MM.1S (cell line): ENCODE measurements at regions not wholly inside any gene's neighbourhood (a gene's known extent, or its start where the extent isn't known, plus 50 kb on each side); places are given as distances from the start of the nearest gene placed in this dataset.

ENCODE experiments used
- DNase-seq: peaks from one replicate; pipeline ENCODE4 v3.0.0-alpha.2; 2015
- H2AFZ ChIP-seq: fragments of 300-600 bp; sonication (generic); 2 replicates; pipeline ENCODE4 v1.6.0; 2016; ENCODE audit warnings: antibody characterized with exemption, low read length
- H3F3A ChIP-seq: fragments of 300-600 bp; sonication (generic); 2 replicates; pipeline ENCODE4 v1.6.1; 2016; ENCODE audit warnings: mild to moderate bottlenecking, antibody characterized with exemption, low read length, moderate library complexity, mixed read lengths; ENCODE audit not compliant: insufficient read depth
- H3K27ac ChIP-seq: fragments of 300-600 bp; sonication (generic); 2 replicates; pipeline ENCODE4 v1.5.1; 2016; ENCODE audit warnings: mild to moderate bottlenecking, low read length
- H3K27me3 ChIP-seq: fragments of 300-600 bp; sonication (generic); replicated peaks from 2 replicates; pipeline ENCODE4 v1.6.0; 2016; ENCODE audit warnings: low read length; ENCODE audit not compliant: insufficient read depth
- H3K36me3 ChIP-seq: fragments of 300-600 bp; sonication (generic); replicated peaks from 2 replicates; pipeline ENCODE4 v1.6.1; 2016; ENCODE audit warnings: mild to moderate bottlenecking, low read length, mixed read lengths; ENCODE audit not compliant: insufficient read depth
- H3K4me1 ChIP-seq: fragments of 300-600 bp; sonication (generic); 2 replicates; pipeline ENCODE4 v1.6.1; 2016; ENCODE audit warnings: low read length, mixed read lengths
- H3K4me2 ChIP-seq: fragments of 300-600 bp; sonication (generic); 2 replicates; pipeline ENCODE4 v1.6.0; 2016; ENCODE audit warnings: low read depth, low read length
- H3K4me3 ChIP-seq: fragments of 300-600 bp; sonication (generic); 2 replicates; pipeline ENCODE4 v1.5.1; 2016; ENCODE audit warnings: low read length, mixed read lengths
- H3K79me2 ChIP-seq: fragments of 300-600 bp; sonication (generic); 2 replicates; pipeline ENCODE4 v1.6.1; 2016; ENCODE audit warnings: mixed run types, low read length, mixed read lengths
- H3K9ac ChIP-seq: fragments of 300-600 bp; sonication (generic); 2 replicates; pipeline ENCODE4 v1.6.1; 2016; ENCODE audit warnings: low read length, mixed read lengths
- H3K9me2 ChIP-seq: fragments of 300-600 bp; sonication (generic); replicated peaks from 2 replicates; pipeline ENCODE4 v1.6.1; 2016; ENCODE audit warnings: mild to moderate bottlenecking, low read length, mixed read lengths; ENCODE audit not compliant: insufficient read depth
- H3K9me3 ChIP-seq: fragments of 300-600 bp; sonication (generic); replicated peaks from 2 replicates; pipeline ENCODE4 v1.6.1; 2016; ENCODE audit warnings: mild to moderate bottlenecking, low read length, mixed read lengths; ENCODE audit not compliant: insufficient read depth
- H4K20me1 ChIP-seq: fragments of 300-600 bp; sonication (generic); 2 replicates; pipeline ENCODE4 v1.6.1; 2016; ENCODE audit warnings: mild to moderate bottlenecking, low read length, moderate library complexity, mixed read lengths; ENCODE audit not compliant: insufficient read depth
- EZH2 ChIP-seq: fragments of 300-600 bp; sonication (generic); optimal IDR thresholded peaks from 2 replicates; pipeline ENCODE3; 2017; ENCODE audit warnings: low read depth, mild to moderate bottlenecking, antibody characterized with exemption, low read length, mixed read lengths
- EZH2phosphoT487 ChIP-seq: fragments of 300-600 bp; sonication (generic); IDR thresholded peaks from 2 replicates; pipeline ENCODE4 v1.6.1; 2018; ENCODE audit warnings: antibody characterized with exemption, low read length
- TF ChIP-seq, protein P1 (sequence below): fragments of 300-600 bp; sonication (generic); IDR thresholded peaks from 2 replicates; pipeline ENCODE4 v1.5.1; 2016; ENCODE audit warnings: antibody characterized with exemption, low read length, mixed read lengths

DNA sequence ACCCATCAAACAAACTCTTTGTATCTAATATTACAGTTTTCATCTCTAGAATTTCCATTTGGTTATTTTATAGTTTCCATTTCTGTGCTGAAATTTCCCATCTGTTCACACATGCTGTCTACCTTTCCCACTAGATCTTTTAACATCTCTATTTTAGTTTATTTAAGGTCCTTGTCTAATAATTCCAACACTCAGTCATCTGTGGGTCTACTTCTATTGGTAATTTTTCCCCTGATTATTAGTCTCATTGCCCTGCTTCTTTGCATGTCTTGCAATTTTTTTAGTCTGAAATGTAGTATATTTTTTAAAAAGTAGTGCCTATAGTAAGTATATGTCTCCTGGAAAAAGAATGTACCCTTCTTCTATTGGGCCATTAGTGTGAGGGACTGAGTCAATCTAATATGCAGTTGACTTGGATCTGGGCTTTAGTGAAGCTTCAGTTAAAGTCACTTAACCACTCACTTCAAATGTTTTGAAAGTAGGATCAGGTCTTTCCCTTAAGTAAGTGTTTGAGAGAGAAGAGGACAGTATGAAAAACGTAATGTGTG is 370.8 kb downstream of the SEC14L1 start:
- H4K20me1 ChIP-seq, result no peaks in the 10 kb centered on the region
- no peaks in the 10 kb centered on the region for H3K9me2 ChIP-seq
- H3K4me1 ChIP-seq, result no peaks in the 10 kb centered on the region
- H3K36me3 ChIP-seq, result no peaks in the 10 kb centered on the region
- no peak overlapping the region for H2AFZ ChIP-seq
- H3K4me3 ChIP-seq, result no peak overlapping the region
- no peaks in the 10 kb centered on the region for H3F3A ChIP-seq
- no peaks in the 10 kb centered on the region for H3K79me2 ChIP-seq
- H3K9me3 ChIP-seq, result no peaks in the 10 kb centered on the region
- no peak for DNase-seq
- no peak overlapping the region for H3K4me2 ChIP-seq
- TF ChIP-seq EZH2 (no peak), EZH2phosphoT487 (no peak)
- TF ChIP-seq, protein P1, sequence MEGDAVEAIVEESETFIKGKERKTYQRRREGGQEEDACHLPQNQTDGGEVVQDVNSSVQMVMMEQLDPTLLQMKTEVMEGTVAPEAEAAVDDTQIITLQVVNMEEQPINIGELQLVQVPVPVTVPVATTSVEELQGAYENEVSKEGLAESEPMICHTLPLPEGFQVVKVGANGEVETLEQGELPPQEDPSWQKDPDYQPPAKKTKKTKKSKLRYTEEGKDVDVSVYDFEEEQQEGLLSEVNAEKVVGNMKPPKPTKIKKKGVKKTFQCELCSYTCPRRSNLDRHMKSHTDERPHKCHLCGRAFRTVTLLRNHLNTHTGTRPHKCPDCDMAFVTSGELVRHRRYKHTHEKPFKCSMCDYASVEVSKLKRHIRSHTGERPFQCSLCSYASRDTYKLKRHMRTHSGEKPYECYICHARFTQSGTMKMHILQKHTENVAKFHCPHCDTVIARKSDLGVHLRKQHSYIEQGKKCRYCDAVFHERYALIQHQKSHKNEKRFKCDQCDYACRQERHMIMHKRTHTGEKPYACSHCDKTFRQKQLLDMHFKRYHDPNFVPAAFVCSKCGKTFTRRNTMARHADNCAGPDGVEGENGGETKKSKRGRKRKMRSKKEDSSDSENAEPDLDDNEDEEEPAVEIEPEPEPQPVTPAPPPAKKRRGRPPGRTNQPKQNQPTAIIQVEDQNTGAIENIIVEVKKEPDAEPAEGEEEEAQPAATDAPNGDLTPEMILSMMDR, result no peak
- H3K27me3 ChIP-seq, result no peaks in the 10 kb centered on the region
- no peak overlapping the region for H3K27ac ChIP-seq
- H3K9ac ChIP-seq, result no peak overlapping the region

DNA sequence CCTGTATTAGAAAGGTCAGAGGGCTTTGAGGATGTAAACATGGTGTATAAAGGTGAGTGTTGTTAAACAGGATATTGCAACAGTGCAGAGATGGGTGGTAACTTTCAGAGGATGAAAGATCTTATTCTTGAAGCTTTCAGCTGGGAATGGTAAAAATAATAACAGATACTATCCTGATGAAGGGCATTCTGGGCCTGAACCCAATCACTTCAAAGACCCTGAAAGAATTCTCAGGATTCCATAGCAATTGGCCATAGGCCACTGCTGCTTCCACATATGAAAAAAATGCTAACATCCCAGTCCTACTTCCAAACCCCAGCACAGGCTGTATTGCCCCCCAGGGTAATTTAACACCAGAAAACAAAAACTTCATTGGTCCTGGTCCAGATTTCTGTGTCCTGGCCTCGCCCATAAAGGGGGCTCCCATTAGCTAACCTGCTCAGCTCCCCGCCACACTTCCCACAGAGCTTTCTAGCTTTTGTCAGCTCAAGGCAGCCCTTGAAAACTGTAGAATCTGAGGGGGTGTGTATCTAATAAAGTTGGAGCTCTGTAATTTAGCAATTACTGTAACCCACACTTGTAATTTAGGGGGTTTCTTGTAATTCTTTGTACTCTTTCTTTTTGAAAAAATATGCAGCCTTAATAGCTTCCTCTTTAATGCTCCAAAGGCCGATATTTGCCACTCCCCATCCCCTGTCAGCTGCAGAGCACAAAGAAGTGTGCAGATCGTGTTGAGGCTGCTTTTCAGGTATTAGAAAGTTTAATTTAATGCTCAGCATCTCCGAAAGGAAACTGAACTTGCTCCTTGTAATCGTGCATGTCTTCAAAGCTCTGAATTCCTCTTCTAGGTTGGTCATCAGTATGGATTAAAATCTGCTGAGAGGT is 371.5 kb downstream of the SEC14L1 start:
- Histone ChIP-seq H3K4me2 (no peak overlapping the region), H3K4me3 (no peak overlapping the region), H3K9me2 (no peaks in the 10 kb centered on the region), H4K20me1 (no peaks in the 10 kb centered on the region), H3K27me3 (no peaks in the 10 kb centered on the region), H3K27ac (no peak overlapping the region), H3K9ac (no peak overlapping the region), H3K36me3 (no peaks in the 10 kb centered on the region), H3K79me2 (no peaks in the 10 kb centered on the region), H3K4me1 (no peaks in the 10 kb centered on the region), H3F3A (no peaks in the 10 kb centered on the region), H3K9me3 (no peaks in the 10 kb centered on the region), H2AFZ (no peak overlapping the region)
- TF ChIP-seq, protein P1, result no peak
- no peak for TF ChIP-seq EZH2
- no peak for TF ChIP-seq EZH2phosphoT487
- no peak for DNase-seq

DNA sequence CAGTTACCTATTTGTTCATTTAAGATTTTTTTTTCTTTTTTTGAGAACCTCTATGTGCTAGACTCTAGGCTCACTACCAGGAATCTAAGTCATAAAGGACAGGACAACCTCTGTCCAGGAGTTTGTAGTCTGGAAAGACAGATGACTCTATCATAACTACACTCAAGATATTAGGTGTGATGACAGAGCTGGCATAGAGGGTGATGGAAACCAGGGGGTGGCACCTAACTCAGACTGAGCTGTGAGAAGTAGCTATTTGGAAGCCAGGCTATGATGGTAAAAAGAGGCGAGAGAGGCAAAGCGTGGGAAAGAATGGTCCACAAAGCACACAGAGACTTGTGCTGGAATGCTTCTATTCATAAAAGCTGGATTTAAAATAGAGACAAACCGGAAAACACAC is 372.3 kb downstream of the SEC14L1 start:
- H3K36me3 ChIP-seq, result no peaks in the 10 kb centered on the region
- no peaks in the 10 kb centered on the region for H3F3A ChIP-seq

More for the DNA sequence above, 372.3 kb downstream of the SEC14L1 start:
- no peak for DNase-seq
- TF ChIP-seq EZH2phosphoT487 (no peak), EZH2 (no peak)
- TF ChIP-seq, protein P1, result no peak
- Histone ChIP-seq H3K4me1 (no peaks in the 10 kb centered on the region), H3K9ac (no peak overlapping the region), H3K27ac (no peak overlapping the region), H3K4me3 (no peak overlapping the region), H2AFZ (no peak overlapping the region), H3K4me2 (no peak overlapping the region), H3K9me3 (no peaks in the 10 kb centered on the region), H3K9me2 (no peaks in the 10 kb centered on the region), H3K79me2 (no peaks in the 10 kb centered on the region), H3K27me3 (no peaks in the 10 kb centered on the region), H4K20me1 (no peaks in the 10 kb centered on the region)
